Stimulated activated CD8-positive, alpha-beta memory T cell treated with anti-CD3 and anti-CD28 coated beads, Interleukin-4, amount 100 ng/mL, for 4 hours (primary cell): ENCODE measurements at regions not wholly inside any gene's neighbourhood (a gene's known extent, or its start where the extent isn't known, plus 50 kb on each side); places are given as distances from the start of the nearest gene placed in this dataset.
"Not testable (repeated sequence)": the region's sequence is repeated elsewhere in the genome, so short reads cannot be mapped to it uniquely, and the experiment has no call there.

ENCODE experiments used
- DNase-seq, 2 donors: peaks; one replicate each; pipeline ENCODE4 v3.0.0-alpha.2; 2020; ENCODE audit warnings: low read depth in 2 of 2, low spot score in 1 of 2

GRCh38 chr3:30435861-30436331, 170.5 kb upstream of the TGFBR2 start:
- no peak for DNase-seq

GRCh38 chr3:30437171-30437601, 169.2 kb upstream of the TGFBR2 start:
- DNase-seq: no peak

- DNase-seq: no peak
Observed at GRCh38 chr3:30438126-30438525, 168.3 kb upstream of the TGFBR2 start.

GRCh38 chr3:30439451-30440053, 166.8 kb upstream of the TGFBR2 start:
- no peak for DNase-seq

- no peak for DNase-seq
Observed at GRCh38 chr3:30440147-30440604, 166.2 kb upstream of the TGFBR2 start.

GRCh38 chr3:30440880-30441279, 165.5 kb upstream of the TGFBR2 start:
- DNase-seq: no peak

- DNase-seq: no peak
Observed at GRCh38 chr3:30443756-30444673, 162.4 kb upstream of the TGFBR2 start.

GRCh38 chr3:30448450-30449289, 157.7 kb upstream of the TGFBR2 start:
- DNase-seq: no peak

GRCh38 chr3:30449290-30449632, 157.1 kb upstream of the TGFBR2 start:
- DNase-seq: no peak

GRCh38 chr3:30452446-30452845, 154.0 kb upstream of the TGFBR2 start:
- no peak for DNase-seq

GRCh38 chr3:30453360-30454039, 152.9 kb upstream of the TGFBR2 start:
- no peak for DNase-seq

GRCh38 chr3:30454636-30455035, 151.8 kb upstream of the TGFBR2 start:
- no peak for DNase-seq

GRCh38 chr3:30455112-30455511, 151.3 kb upstream of the TGFBR2 start:
- DNase-seq: not testable (repeated sequence)

GRCh38 chr3:30455840-30456239, 150.6 kb upstream of the TGFBR2 start:
- DNase-seq: no peak

- no peak for DNase-seq
Observed at GRCh38 chr3:30456264-30456663, 150.1 kb upstream of the TGFBR2 start.

GRCh38 chr3:30457081-30457480, 149.3 kb upstream of the TGFBR2 start:
- no peak for DNase-seq

- no peak for DNase-seq
Observed at GRCh38 chr3:30457726-30458125, 148.7 kb upstream of the TGFBR2 start.

- DNase-seq: no peak
Observed at GRCh38 chr3:30458376-30459171, 147.8 kb upstream of the TGFBR2 start.

- DNase-seq: no peak
Observed at GRCh38 chr3:30461311-30461710, 145.1 kb upstream of the TGFBR2 start.
